ENCODE measurements at regions not wholly inside any gene's neighbourhood (a gene's known extent, or its start where the extent isn't known, plus 50 kb on each side); places are given as distances from the start of the nearest gene placed in this dataset.

- no peak for TF ChIP-seq CTCF (IDR thresholded peaks at IDR 0.05; ENCODE audit: poor library complexity)
- no peak for TF ChIP-seq EZH2 (IDR thresholded peaks at IDR 0.05; ENCODE audit: borderline replicate concordance)
Measured at GRCh38 chr13:78341032-78341431, 262.3 kb downstream of the POU4F1 start.

Measured in hepatocyte (in vitro differentiated cells).